HepG2 (cell line): ENCODE measurements at regions not wholly inside any gene's neighbourhood (a gene's known extent, or its start where the extent isn't known, plus 50 kb on each side); places are given as distances from the start of the nearest gene placed in this dataset.

Experiments
- ATAC-seq: fragments of 200-7000 bp; cut with Tn5 transposase; 3 replicates; pipeline ENCODE4 v1.9.1; 2020; ENCODE audit warnings: mild to moderate bottlenecking, moderate library complexity
- BruUV-seq: library from RNA; stranded (reverse); fragments of 400-500 nt; replicated peaks from 2 replicates; lab custom pipeline; 2021; lab: Mats Ljungman, UMichigan
- CTCF ChIA-PET: fragments of 300-600 bp; formaldehyde crosslinking; extraction: SDS; loops from one replicate; lab custom pipeline; 2021; ENCODE audit warnings: low total read pairs, inconsistent platforms, low intra/inter-chr PET ratio; lab: Yijun Ruan, JAX
- POLR2A ChIA-PET: fragments of 350-600 bp; sonication (Branson Sonifier 250); formaldehyde crosslinking; loops from one replicate; lab custom pipeline; 2020; ENCODE audit warnings: antibody characterized with exemption, inconsistent platforms; lab: Yijun Ruan, JAX
- DNase-seq: peaks from one replicate; pipeline ENCODE4 v3.0.0-alpha.2; 2015; ENCODE audit warnings: low spot score
- FAIRE-seq: peaks from 3 replicates; lab custom pipeline; 2011; peaks lifted over from hg19 to GRCh38; lab: Jason Lieb, UNC
- H2AFZ ChIP-seq: one replicate; pipeline ENCODE4 v1.6.1; 2011; ENCODE audit warnings: low read length, inconsistent platforms
- H3K27ac ChIP-seq: fragments of 300-600 bp; 3 replicates; pipeline ENCODE4 v1.8.0; 2011; ENCODE audit warnings: mixed run types, mild to moderate bottlenecking, mixed read lengths, low read length, inconsistent platforms; ENCODE audit not compliant: insufficient read depth; ENCODE audit errors: extremely low read length
- H3K27me3 ChIP-seq, 2 experiments: fragments of 200-600 bp in 1 of 2; 2 replicates in 1 of 2; 3 replicates in 1 of 2; pipeline versions ENCODE4 v1.6.0 to v1.8.0; 2011; ENCODE audit warnings: low read length in 2 of 2, mild to moderate bottlenecking in 2 of 2, moderate library complexity in 2 of 2, inconsistent platforms in 1 of 2; ENCODE audit not compliant: insufficient read depth in 2 of 2, control insufficient read depth in 1 of 2
- H3K36me3 ChIP-seq, 2 experiments: fragments of 200-600 bp in 1 of 2; replicated peaks in 1 of 2; 2 replicates in 1 of 2; 3 replicates in 1 of 2; pipeline versions ENCODE4 v1.5.1 to v1.8.0; 2011; ENCODE audit warnings: low read length in 2 of 2, inconsistent platforms in 1 of 2; ENCODE audit not compliant: insufficient read depth in 2 of 2, control insufficient read depth in 1 of 2
- H3K4me1 ChIP-seq: 2 replicates; pipeline ENCODE4 v1.5.1; 2012; ENCODE audit warnings: low read length, inconsistent platforms; ENCODE audit not compliant: insufficient read depth
- H3K4me2 ChIP-seq: 2 replicates; pipeline ENCODE4 v1.6.0; 2011; ENCODE audit warnings: low read depth, low read length, inconsistent platforms
- H3K4me3 ChIP-seq, 3 experiments: fragments of 200-600 bp in 1 of 3; sonication (generic), shearing (Covaris generic) in 1 of 3; replicated peaks in 1 of 3; 2 replicates each; pipeline ENCODE4 v1.5.1; 2011 to 2016; ENCODE audit warnings: low read length in 3 of 3, inconsistent platforms in 2 of 3, low read depth in 2 of 3, mild to moderate bottlenecking in 2 of 3, control low read depth in 1 of 3, mixed read lengths in 1 of 3; ENCODE audit not compliant: insufficient read depth in 1 of 3
- H3K79me2 ChIP-seq: one replicate; pipeline ENCODE4 v1.6.1; 2011; ENCODE audit warnings: low read length, inconsistent platforms; ENCODE audit not compliant: insufficient read depth
- H3K9ac ChIP-seq: 2 replicates; pipeline ENCODE4 v1.6.0; 2011; ENCODE audit warnings: mild to moderate bottlenecking, low read depth, low read length, inconsistent platforms; ENCODE audit not compliant: insufficient read depth
- H3K9me3 ChIP-seq: 2 replicates; pipeline ENCODE4 v1.5.1; 2012; ENCODE audit warnings: mild to moderate bottlenecking, low read length
- H4K20me1 ChIP-seq: 2 replicates; pipeline ENCODE4 v1.6.0; 2011; ENCODE audit warnings: inconsistent platforms, mild to moderate bottlenecking, low read length, moderate library complexity; ENCODE audit not compliant: insufficient read depth
- FOXJ3 ChIP-seq: sonication (generic); formaldehyde crosslinking; IDR thresholded peaks from 2 replicates; pipeline ENCODE4 v1.4.0; 2020; ENCODE audit warnings: missing genetic modification reagents, mild to moderate bottlenecking, borderline replicate concordance
- GTF2F1 ChIP-seq: fragments of 150-350 bp; IDR thresholded peaks from 2 replicates; pipeline ENCODE4 v1.6.1; 2014; ENCODE audit warnings: low read length
- GZF1 ChIP-seq: sonication (generic); formaldehyde crosslinking; IDR thresholded peaks from 2 replicates; pipeline ENCODE4 v1.5.1; 2020; ENCODE audit warnings: mild to moderate bottlenecking, missing genetic modification reagents
- NFE2L1 ChIP-seq: sonication (generic); formaldehyde crosslinking; IDR thresholded peaks from 2 replicates; pipeline ENCODE4 v1.4.0; 2020; ENCODE audit warnings: missing genetic modification reagents, mild to moderate bottlenecking, borderline replicate concordance
- NR2F1 ChIP-seq, 2 experiments: fragments of 450-650 bp in 1 of 2; formaldehyde crosslinking in 1 of 2; IDR thresholded peaks; 2 replicates each; pipeline versions ENCODE4 v1.5.0 to v1.6.1; 2016 to 2020; ENCODE audit warnings: mild to moderate bottlenecking in 1 of 2, missing compliant biosample characterization in 1 of 2, missing genetic modification reagents in 1 of 2, moderate library complexity in 1 of 2
- STAT5B ChIP-seq: sonication (generic); formaldehyde crosslinking; IDR thresholded peaks from 2 replicates; pipeline ENCODE4 v1.4.0; 2020; ENCODE audit warnings: missing genetic modification reagents
- ZBTB21 ChIP-seq: sonication (generic); formaldehyde crosslinking; IDR thresholded peaks from 2 replicates; pipeline ENCODE4 v1.4.0; 2020; ENCODE audit warnings: missing genetic modification reagents
- ZBTB25 ChIP-seq: IDR thresholded peaks from 2 replicates; pipeline ENCODE4 v1.6.1; 2018; ENCODE audit warnings: missing genetic modification reagents
- WGBS: methylation state at CpG from one replicate; pipeline ENCODE4 v1.1.6; 2017; ENCODE audit warnings: low lambda C conversion rate; 5-methylcytosine and 5-hydroxymethylcytosine counted together
- in situ Hi-C: cut with HindIII; loops from 2 replicates; pipeline ENCODE4 v1.10.0; 2017; ENCODE audit warnings: low pct_unique_long_range_greater_than_20kb; ENCODE audit not compliant: extremely low pct_ligation_motif_present
- intact Hi-C: fragments of 100-400 bp; cut with micrococcal nuclease; formaldehyde crosslinking; loops from one replicate; pipeline ENCODE4 v1.10.0; 2022; ENCODE audit not compliant: unreplicated experiment
- TF ChIP-seq, protein P1 (sequence below): sonication (generic); formaldehyde crosslinking; IDR thresholded peaks from 2 replicates; pipeline ENCODE4 v1.5.1; 2020; ENCODE audit warnings: missing genetic modification reagents, mild to moderate bottlenecking, borderline replicate concordance
- TF ChIP-seq, protein P2 (sequence below): sonication (generic); formaldehyde crosslinking; IDR thresholded peaks from 2 replicates; pipeline ENCODE4 v1.5.0; 2020; ENCODE audit warnings: missing genetic modification reagents
- TF ChIP-seq, protein P3 (sequence below): sonication (generic); formaldehyde crosslinking; IDR thresholded peaks from 2 replicates; pipeline ENCODE4 v1.5.1; 2020; ENCODE audit warnings: missing genetic modification reagents, mild to moderate bottlenecking, borderline replicate concordance

GRCh38 chr3:182731764-182732163, 61.5 kb upstream of the ATP11B start:
- TF ChIP-seq NR2F1 (CRISPR knock-in tag; IDR thresholded peaks at IDR 0.05): no peak
- TF ChIP-seq, protein P1, sequence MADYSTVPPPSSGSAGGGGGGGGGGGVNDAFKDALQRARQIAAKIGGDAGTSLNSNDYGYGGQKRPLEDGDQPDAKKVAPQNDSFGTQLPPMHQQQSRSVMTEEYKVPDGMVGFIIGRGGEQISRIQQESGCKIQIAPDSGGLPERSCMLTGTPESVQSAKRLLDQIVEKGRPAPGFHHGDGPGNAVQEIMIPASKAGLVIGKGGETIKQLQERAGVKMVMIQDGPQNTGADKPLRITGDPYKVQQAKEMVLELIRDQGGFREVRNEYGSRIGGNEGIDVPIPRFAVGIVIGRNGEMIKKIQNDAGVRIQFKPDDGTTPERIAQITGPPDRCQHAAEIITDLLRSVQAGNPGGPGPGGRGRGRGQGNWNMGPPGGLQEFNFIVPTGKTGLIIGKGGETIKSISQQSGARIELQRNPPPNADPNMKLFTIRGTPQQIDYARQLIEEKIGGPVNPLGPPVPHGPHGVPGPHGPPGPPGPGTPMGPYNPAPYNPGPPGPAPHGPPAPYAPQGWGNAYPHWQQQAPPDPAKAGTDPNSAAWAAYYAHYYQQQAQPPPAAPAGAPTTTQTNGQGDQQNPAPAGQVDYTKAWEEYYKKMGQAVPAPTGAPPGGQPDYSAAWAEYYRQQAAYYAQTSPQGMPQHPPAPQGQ: no peak
- TF ChIP-seq, all 625 proteins: peak for 0
- intact Hi-C loops: no loop called here
- BruUV-seq: no TSS peak
- Histone ChIP-seq H3K36me3 (no peaks in the 10 kb centered on the region), H3K9me3 (no peaks in the 10 kb centered on the region), H2AFZ (no peak overlapping the region), H3K4me3 (no peak overlapping the region), H3K79me2 (no peaks in the 10 kb centered on the region), H3K27ac (no peak overlapping the region), H3K4me2 (no peak overlapping the region), H4K20me1 (no peaks in the 10 kb centered on the region), H3K9ac (no peak overlapping the region), H3K27me3 (peaks cover 0 to 5% of the 10 kb centered on the region in 2 experiments; a peak in 2 of 5 replicates), H3K4me1 (peaks cover 11% of the 10 kb centered on the region)
- no peak for DNase-seq
- ChIA-PET CTCF (no interaction called here), POLR2A (no interaction called here)
- ATAC-seq: no peak
- 60% methylated on average over 3 of the region's 3 CpGs for WGBS
- no peak for FAIRE-seq
- in situ Hi-C loops: no loop called here

GRCh38 chr3:182732232-182733015, 60.9 kb upstream of the ATP11B start:
- intact Hi-C loops (no loop called here), in situ Hi-C loops (no loop called here)
- ATAC-seq (no peak), FAIRE-seq (no peak), DNase-seq (no peak)
- POLR2A ChIA-PET: no interaction called here
- H3K27ac ChIP-seq: no peak overlapping the region
- no peaks in the 10 kb centered on the region for H3K79me2 ChIP-seq
- H3K36me3 ChIP-seq: no peaks in the 10 kb centered on the region
- 53% methylated on average over 4 of the region's 5 CpGs for WGBS
- no peak overlapping the region for H2AFZ ChIP-seq
- CTCF ChIA-PET: no interaction called here
- no peak overlapping the region for H3K4me2 ChIP-seq
- H3K4me1 ChIP-seq: peaks cover 11% of the 10 kb centered on the region
- no peaks in the 10 kb centered on the region for H4K20me1 ChIP-seq
- H3K9ac ChIP-seq: no peak overlapping the region
- BruUV-seq: no TSS peak
- peaks cover 0 to 5% of the 10 kb centered on the region in 2 experiments; a peak in 3 of 5 replicates for H3K27me3 ChIP-seq
- H3K9me3 ChIP-seq: no peaks in the 10 kb centered on the region
- no peak overlapping the region for H3K4me3 ChIP-seq
- TF ChIP-seq GTF2F1 (no peak), FOXJ3 (CRISPR knock-in tag) (no peak), NFE2L1 (CRISPR knock-in tag) (no peak), STAT5B (CRISPR knock-in tag) (no peak), GZF1 (no peak), ZBTB25 (CRISPR knock-in tag) (no peak), ZBTB21 (CRISPR knock-in tag) (no peak)
- TF ChIP-seq, protein P2, sequence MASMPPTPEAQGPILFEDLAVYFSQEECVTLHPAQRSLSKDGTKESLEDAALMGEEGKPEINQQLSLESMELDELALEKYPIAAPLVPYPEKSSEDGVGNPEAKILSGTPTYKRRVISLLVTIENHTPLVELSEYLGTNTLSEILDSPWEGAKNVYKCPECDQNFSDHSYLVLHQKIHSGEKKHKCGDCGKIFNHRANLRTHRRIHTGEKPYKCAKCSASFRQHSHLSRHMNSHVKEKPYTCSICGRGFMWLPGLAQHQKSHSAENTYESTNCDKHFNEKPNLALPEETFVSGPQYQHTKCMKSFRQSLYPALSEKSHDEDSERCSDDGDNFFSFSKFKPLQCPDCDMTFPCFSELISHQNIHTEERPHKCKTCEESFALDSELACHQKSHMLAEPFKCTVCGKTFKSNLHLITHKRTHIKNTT (CRISPR knock-in tag): no peak
- TF ChIP-seq, protein P3, sequence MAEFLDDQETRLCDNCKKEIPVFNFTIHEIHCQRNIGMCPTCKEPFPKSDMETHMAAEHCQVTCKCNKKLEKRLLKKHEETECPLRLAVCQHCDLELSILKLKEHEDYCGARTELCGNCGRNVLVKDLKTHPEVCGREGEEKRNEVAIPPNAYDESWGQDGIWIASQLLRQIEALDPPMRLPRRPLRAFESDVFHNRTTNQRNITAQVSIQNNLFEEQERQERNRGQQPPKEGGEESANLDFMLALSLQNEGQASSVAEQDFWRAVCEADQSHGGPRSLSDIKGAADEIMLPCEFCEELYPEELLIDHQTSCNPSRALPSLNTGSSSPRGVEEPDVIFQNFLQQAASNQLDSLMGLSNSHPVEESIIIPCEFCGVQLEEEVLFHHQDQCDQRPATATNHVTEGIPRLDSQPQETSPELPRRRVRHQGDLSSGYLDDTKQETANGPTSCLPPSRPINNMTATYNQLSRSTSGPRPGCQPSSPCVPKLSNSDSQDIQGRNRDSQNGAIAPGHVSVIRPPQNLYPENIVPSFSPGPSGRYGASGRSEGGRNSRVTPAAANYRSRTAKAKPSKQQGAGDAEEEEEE (CRISPR knock-in tag): no peak
